GM12892 (cell line): ENCODE measurements at regions not wholly inside any gene's neighbourhood (a gene's known extent, or its start where the extent isn't known, plus 50 kb on each side); places are given as distances from the start of the nearest gene placed in this dataset.
"Not testable (repeated sequence)": the region's sequence is repeated elsewhere in the genome, so short reads cannot be mapped to it uniquely, and the experiment has no call there.

ENCODE experiments used
- POLR2A ChIP-seq: IDR thresholded peaks from 2 replicates; pipeline ENCODE4 v1.6.1; 2011; ENCODE audit warnings: low read depth, low read length, control low read depth
- POLR2AphosphoS5 ChIP-seq: IDR thresholded peaks from 2 replicates; pipeline ENCODE4 v1.6.1; 2011; ENCODE audit warnings: low read depth, low read length, control low read depth

GRCh38 chr16:22609798-22610197, 99.1 kb downstream of the NPIPB5 start:
- TF ChIP-seq POLR2AphosphoS5, POLR2A: not testable (repeated sequence)
